ENCODE measurements at regions not wholly inside any gene's neighbourhood (a gene's known extent, or its start where the extent isn't known, plus 50 kb on each side); places are given as distances from the start of the nearest gene placed in this dataset.
A peak's percentile ranks its signal among the peaks of the same experiment; 100 is the strongest.

- Histone ChIP-seq H3K9me3 (ENCODE audit: control insufficient read depth in 2 of 2, insufficient read depth in 1 of 2, low read depth in 1 of 2, low read length in 1 of 2) (no peaks in the 10 kb centered on the region), H3K4me3 (ENCODE audit: low read depth in 1 of 3, low read length in 3 of 3) (no peak overlapping the region), H3K27me3 (ENCODE audit: control insufficient read depth in 3 of 3, insufficient read depth in 3 of 3, low read length in 3 of 3) (no peaks in the 10 kb centered on the region), H3K36me3 (ENCODE audit: control insufficient read depth in 3 of 3, insufficient read depth in 2 of 3, low read depth in 1 of 3, low read length in 3 of 3) (no peaks in the 10 kb centered on the region), H3K4me1 (ENCODE audit: control insufficient read depth in 3 of 3, insufficient read depth in 2 of 3, low read depth in 1 of 3, low read length in 2 of 3) (no peaks in the 10 kb centered on the region), H3K27ac (ENCODE audit: low read depth in 1 of 3, low read length in 2 of 3) (no peak overlapping the region)
- DNase-seq (no peak), FAIRE-seq (no peak)
- 79 to 90% (median 87%) methylated on average over 7 of the region's 7 CpGs for WGBS, 3 donors
Measured at GRCh38 chr2:67834482-67834881, 228.3 kb downstream of the C1D start.

- DNase-seq = no peak
- Histone ChIP-seq H3K9me3 (ENCODE audit: control insufficient read depth in 2 of 2, insufficient read depth in 1 of 2, low read depth in 1 of 2, low read length in 1 of 2) (no peaks in the 10 kb centered on the region), H3K36me3 (ENCODE audit: control insufficient read depth in 3 of 3, insufficient read depth in 2 of 3, low read depth in 1 of 3, low read length in 3 of 3) (no peaks in the 10 kb centered on the region), H3K27me3 (ENCODE audit: control insufficient read depth in 3 of 3, insufficient read depth in 3 of 3, low read length in 3 of 3) (no peaks in the 10 kb centered on the region), H3K4me3 (ENCODE audit: low read depth in 1 of 3, low read length in 3 of 3) (no peak overlapping the region), H3K27ac (ENCODE audit: low read depth in 1 of 3, low read length in 2 of 3) (no peak overlapping the region), H3K4me1 (ENCODE audit: control insufficient read depth in 3 of 3, insufficient read depth in 2 of 3, low read depth in 1 of 3, low read length in 2 of 3) (no peaks in the 10 kb centered on the region)
- no peak for FAIRE-seq
- WGBS, 3 donors = 85 to 92% (median 86%) methylated on average over 3 of the region's 3 CpGs
Measured at GRCh38 chr2:67835266-67835665, 227.5 kb downstream of the C1D start.

GRCh38 chr2:67836866-67837265 is 225.9 kb downstream of the C1D start:
- WGBS, 3 donors = 78 to 80% (median 78%) methylated on average over 5 of the region's 5 CpGs
- H3K27ac ChIP-seq (ENCODE audit: low read depth in 1 of 3, low read length in 2 of 3) = no peak overlapping the region

GRCh38 chr2:67838205-67838604 is 224.6 kb downstream of the C1D start:
- peaks cover 0 to 4% (median 0%) of the 10 kb centered on the region in 3 donors for H3K4me1 ChIP-seq (ENCODE audit: control insufficient read depth in 3 of 3, insufficient read depth in 2 of 3, low read depth in 1 of 3, low read length in 2 of 3)
- H3K36me3 ChIP-seq (ENCODE audit: control insufficient read depth in 3 of 3, insufficient read depth in 2 of 3, low read depth in 1 of 3, low read length in 3 of 3) = no peaks in the 10 kb centered on the region
- no peaks in the 10 kb centered on the region for H3K27me3 ChIP-seq (ENCODE audit: control insufficient read depth in 3 of 3, insufficient read depth in 3 of 3, low read length in 3 of 3)
- H3K9me3 ChIP-seq (ENCODE audit: control insufficient read depth in 2 of 2, insufficient read depth in 1 of 2, low read depth in 1 of 2, low read length in 1 of 2) = no peaks in the 10 kb centered on the region
- no peak for DNase-seq
- no peak overlapping the region for H3K27ac ChIP-seq (ENCODE audit: low read depth in 1 of 3, low read length in 2 of 3)
- no peak for FAIRE-seq
- WGBS, 3 donors = 85 to 93% (median 92%) methylated on average over 3 of the region's 3 CpGs
- no peak overlapping the region for H3K4me3 ChIP-seq (ENCODE audit: low read depth in 1 of 3, low read length in 3 of 3)

More at GRCh38 chr2:67836866-67837265, 225.9 kb downstream of the C1D start:
- H3K9me3 ChIP-seq (ENCODE audit: control insufficient read depth in 2 of 2, insufficient read depth in 1 of 2, low read depth in 1 of 2, low read length in 1 of 2) = no peaks in the 10 kb centered on the region
- no peak for DNase-seq
- H3K4me3 ChIP-seq (ENCODE audit: low read depth in 1 of 3, low read length in 3 of 3) = no peak overlapping the region
- no peaks in the 10 kb centered on the region for H3K27me3 ChIP-seq (ENCODE audit: control insufficient read depth in 3 of 3, insufficient read depth in 3 of 3, low read length in 3 of 3)
- no peaks in the 10 kb centered on the region for H3K4me1 ChIP-seq (ENCODE audit: control insufficient read depth in 3 of 3, insufficient read depth in 2 of 3, low read depth in 1 of 3, low read length in 2 of 3)
- H3K36me3 ChIP-seq (ENCODE audit: control insufficient read depth in 3 of 3, insufficient read depth in 2 of 3, low read depth in 1 of 3, low read length in 3 of 3) = no peaks in the 10 kb centered on the region
- FAIRE-seq = no peak

- no peak overlapping the region for H3K4me3 ChIP-seq (ENCODE audit: low read depth in 1 of 3, low read length in 3 of 3)
- no peaks in the 10 kb centered on the region for H3K36me3 ChIP-seq (ENCODE audit: control insufficient read depth in 3 of 3, insufficient read depth in 2 of 3, low read depth in 1 of 3, low read length in 3 of 3)
- 80 to 94% (median 86%) methylated on average over 3 of the region's 3 CpGs for WGBS, 3 donors
- no peaks in the 10 kb centered on the region for H3K9me3 ChIP-seq (ENCODE audit: control insufficient read depth in 2 of 2, insufficient read depth in 1 of 2, low read depth in 1 of 2, low read length in 1 of 2)
- H3K4me1 ChIP-seq (ENCODE audit: control insufficient read depth in 3 of 3, insufficient read depth in 2 of 3, low read depth in 1 of 3, low read length in 2 of 3) = peaks cover 0 to 4% (median 0%) of the 10 kb centered on the region in 3 donors
- H3K27ac ChIP-seq (ENCODE audit: low read depth in 1 of 3, low read length in 2 of 3) = no peak overlapping the region
- no peak for DNase-seq
- H3K27me3 ChIP-seq (ENCODE audit: control insufficient read depth in 3 of 3, insufficient read depth in 3 of 3, low read length in 3 of 3) = no peaks in the 10 kb centered on the region
- FAIRE-seq = no peak
Measured at GRCh38 chr2:67839242-67839641, 223.6 kb downstream of the C1D start.

- FAIRE-seq = no peak
- WGBS, 3 donors = 71 to 80% (median 79%) methylated on average over 3 of the region's 3 CpGs
Measured at GRCh38 chr2:67839668-67840067, 223.1 kb downstream of the C1D start.

GRCh38 chr2:67840460-67841068 is 222.2 kb downstream of the C1D start:
- no peak for FAIRE-seq
- H3K27me3 ChIP-seq (ENCODE audit: control insufficient read depth in 3 of 3, insufficient read depth in 3 of 3, low read length in 3 of 3) = no peaks in the 10 kb centered on the region
- 30 to 45% (median 32%) methylated on average over 5 of the region's 5 CpGs for WGBS, 3 donors
- no peak overlapping the region for H3K4me3 ChIP-seq (ENCODE audit: low read depth in 1 of 3, low read length in 3 of 3)
- no peaks in the 10 kb centered on the region for H3K36me3 ChIP-seq (ENCODE audit: control insufficient read depth in 3 of 3, insufficient read depth in 2 of 3, low read depth in 1 of 3, low read length in 3 of 3)
- H3K4me1 ChIP-seq (ENCODE audit: control insufficient read depth in 3 of 3, insufficient read depth in 2 of 3, low read depth in 1 of 3, low read length in 2 of 3) = peaks cover 0 to 4% (median 0%) of the 10 kb centered on the region in 3 donors
- peak; percentile 48 to 69 for DNase-seq
- no peak overlapping the region for H3K27ac ChIP-seq (ENCODE audit: low read depth in 1 of 3, low read length in 2 of 3)
- no peaks in the 10 kb centered on the region for H3K9me3 ChIP-seq (ENCODE audit: control insufficient read depth in 2 of 2, insufficient read depth in 1 of 2, low read depth in 1 of 2, low read length in 1 of 2)

More at GRCh38 chr2:67839668-67840067, 223.1 kb downstream of the C1D start:
- no peak overlapping the region for H3K4me3 ChIP-seq (ENCODE audit: low read depth in 1 of 3, low read length in 3 of 3)
- no peaks in the 10 kb centered on the region for H3K27me3 ChIP-seq (ENCODE audit: control insufficient read depth in 3 of 3, insufficient read depth in 3 of 3, low read length in 3 of 3)
- no peaks in the 10 kb centered on the region for H3K36me3 ChIP-seq (ENCODE audit: control insufficient read depth in 3 of 3, insufficient read depth in 2 of 3, low read depth in 1 of 3, low read length in 3 of 3)
- H3K4me1 ChIP-seq (ENCODE audit: control insufficient read depth in 3 of 3, insufficient read depth in 2 of 3, low read depth in 1 of 3, low read length in 2 of 3) = peaks cover 0 to 4% (median 0%) of the 10 kb centered on the region in 3 donors
- H3K27ac ChIP-seq (ENCODE audit: low read depth in 1 of 3, low read length in 2 of 3) = no peak overlapping the region
- no peaks in the 10 kb centered on the region for H3K9me3 ChIP-seq (ENCODE audit: control insufficient read depth in 2 of 2, insufficient read depth in 1 of 2, low read depth in 1 of 2, low read length in 1 of 2)
- DNase-seq = no peak

- H3K4me1 ChIP-seq (ENCODE audit: control insufficient read depth in 3 of 3, insufficient read depth in 2 of 3, low read depth in 1 of 3, low read length in 2 of 3) = peaks cover 0 to 6% (median 6%) of the 10 kb centered on the region in 3 donors
- FAIRE-seq = no peak
- WGBS, 3 donors = 73 to 78% (median 74%) methylated on average over 2 of the region's 2 CpGs
Measured at GRCh38 chr2:67841711-67842110, 221.1 kb downstream of the C1D start.

More at GRCh38 chr2:67841711-67842110, 221.1 kb downstream of the C1D start:
- Histone ChIP-seq H3K36me3 (ENCODE audit: control insufficient read depth in 3 of 3, insufficient read depth in 2 of 3, low read depth in 1 of 3, low read length in 3 of 3) (no peaks in the 10 kb centered on the region), H3K27me3 (ENCODE audit: control insufficient read depth in 3 of 3, insufficient read depth in 3 of 3, low read length in 3 of 3) (no peaks in the 10 kb centered on the region), H3K9me3 (ENCODE audit: control insufficient read depth in 2 of 2, insufficient read depth in 1 of 2, low read depth in 1 of 2, low read length in 1 of 2) (no peaks in the 10 kb centered on the region), H3K4me3 (ENCODE audit: low read depth in 1 of 3, low read length in 3 of 3) (no peak overlapping the region), H3K27ac (ENCODE audit: low read depth in 1 of 3, low read length in 2 of 3) (no peak overlapping the region)
- no peak for DNase-seq

Measured in small intestine (tissue), 7 donors.